ENCODE measurements at regions not wholly inside any gene's neighbourhood (a gene's known extent, or its start where the extent isn't known, plus 50 kb on each side); places are given as distances from the start of the nearest gene placed in this dataset.

GRCh38 chr7:117992635-117993376, 119.6 kb upstream of the CTTNBP2 start:
- no peaks in the 10 kb centered on the region for H3K27me3 Mint-ChIP-seq
- no peaks in the 10 kb centered on the region for H3K9me3 Mint-ChIP-seq
- ATAC-seq: no peak
- H3K36me3 Mint-ChIP-seq (ENCODE audit: low read depth): no peaks in the 10 kb centered on the region
- H3K4me1 Mint-ChIP-seq: no peaks in the 10 kb centered on the region
- H3K27ac Mint-ChIP-seq: no peak overlapping the region
- no peak for DNase-seq
- H3K4me3 Mint-ChIP-seq: no peak overlapping the region

- Mint-ChIP-seq H3K4me3 (no peak overlapping the region), H3K27ac (no peak overlapping the region), H3K9me3 (no peaks in the 10 kb centered on the region), H3K36me3 (ENCODE audit: low read depth) (no peaks in the 10 kb centered on the region), H3K4me1 (no peaks in the 10 kb centered on the region), H3K27me3 (no peaks in the 10 kb centered on the region)
- ATAC-seq (no peak), DNase-seq (peak; percentile 2)
These were observed 120.2 kb upstream of the CTTNBP2 start for GRCh38 chr7:117993377-117994003.

- Mint-ChIP-seq H3K4me3 (no peak overlapping the region), H3K27me3 (no peaks in the 10 kb centered on the region), H3K27ac (no peak overlapping the region), H3K4me1 (no peaks in the 10 kb centered on the region), H3K9me3 (no peaks in the 10 kb centered on the region), H3K36me3 (ENCODE audit: low read depth) (no peaks in the 10 kb centered on the region)
- no peak for DNase-seq
- no peak for ATAC-seq
These were observed 122.8 kb upstream of the CTTNBP2 start for GRCh38 chr7:117995850-117996650.

- H3K27me3 Mint-ChIP-seq: peaks cover 3% of the 10 kb centered on the region
- H3K4me1 Mint-ChIP-seq: no peaks in the 10 kb centered on the region
These were observed 124.9 kb upstream of the CTTNBP2 start for GRCh38 chr7:117997862-117998825.

DNA sequence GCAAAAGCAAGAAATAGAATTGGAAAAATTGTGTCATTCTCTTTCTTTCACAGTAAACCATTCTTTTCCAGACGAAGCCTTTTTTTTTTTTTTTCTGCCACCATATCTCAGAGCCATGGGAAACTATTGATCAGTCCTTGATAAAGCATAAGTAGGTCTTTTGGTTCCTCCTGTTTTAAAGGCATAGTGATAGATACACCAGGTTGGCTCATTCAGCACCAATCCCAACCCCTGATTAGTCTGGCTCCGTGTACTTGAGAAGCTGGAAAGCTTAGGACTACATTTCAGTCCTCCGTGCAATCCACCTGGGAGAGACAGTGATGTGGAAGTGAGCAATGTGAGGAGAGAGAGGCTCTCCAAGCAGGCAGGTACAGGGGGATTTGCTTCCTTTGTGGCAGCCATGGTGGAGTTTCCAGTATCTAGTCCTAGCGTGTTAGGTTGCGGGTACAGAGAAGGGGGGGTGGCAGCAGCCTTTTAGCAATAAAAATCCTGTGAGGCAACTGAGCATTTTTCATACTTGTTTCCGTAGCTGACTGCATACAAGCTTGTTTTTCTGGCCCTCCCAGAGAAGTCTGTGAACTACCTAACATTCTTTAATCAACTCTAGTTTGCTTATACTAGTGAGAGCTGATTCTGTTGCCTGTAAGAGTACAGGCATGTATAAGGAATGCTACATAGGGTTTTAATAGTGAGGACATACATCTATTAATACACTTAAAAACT, 127.4 kb upstream of the CTTNBP2 start:
- H3K9me3 Mint-ChIP-seq: no peaks in the 10 kb centered on the region
- no peaks in the 10 kb centered on the region for H3K36me3 Mint-ChIP-seq (ENCODE audit: low read depth)
- H3K4me1 Mint-ChIP-seq: no peaks in the 10 kb centered on the region
- DNase-seq (no peak), ATAC-seq (no peak)
- no peak overlapping the region for H3K27ac Mint-ChIP-seq
- H3K27me3 Mint-ChIP-seq: peaks cover 3% of the 10 kb centered on the region
- no peak overlapping the region for H3K4me3 Mint-ChIP-seq

More at GRCh38 chr7:117997862-117998825, 124.9 kb upstream of the CTTNBP2 start:
- ATAC-seq: no peak
- H3K4me3 Mint-ChIP-seq: no peak overlapping the region
- no peak for DNase-seq
- no peaks in the 10 kb centered on the region for H3K36me3 Mint-ChIP-seq (ENCODE audit: low read depth)
- no peaks in the 10 kb centered on the region for H3K9me3 Mint-ChIP-seq
- no peak overlapping the region for H3K27ac Mint-ChIP-seq

DNA sequence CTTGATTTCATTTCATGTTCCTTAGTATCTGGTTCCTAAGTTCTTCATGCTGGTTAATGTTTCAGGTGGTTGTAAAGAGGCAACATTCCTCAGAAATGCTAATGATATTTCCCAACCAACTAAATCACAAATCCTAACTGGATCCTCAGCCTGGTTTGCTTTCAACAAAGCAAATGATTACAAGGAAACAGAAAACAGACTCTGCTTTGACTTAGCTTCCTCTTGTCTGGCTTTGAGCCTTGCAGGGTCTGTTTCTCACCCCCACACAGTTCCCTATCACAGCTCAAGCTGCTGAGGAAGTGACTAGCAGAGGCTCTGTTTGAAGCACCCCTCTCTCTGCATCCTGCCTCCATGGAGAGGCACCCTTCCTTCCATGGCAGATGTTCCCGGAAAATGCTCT, 130.2 kb upstream of the CTTNBP2 start:
- DNase-seq (no peak), ATAC-seq (no peak)
- H3K4me1 Mint-ChIP-seq: no peaks in the 10 kb centered on the region
- H3K9me3 Mint-ChIP-seq: no peaks in the 10 kb centered on the region
- H3K27me3 Mint-ChIP-seq: peaks cover 3% of the 10 kb centered on the region
- H3K27ac Mint-ChIP-seq: no peak overlapping the region
- H3K4me3 Mint-ChIP-seq: no peak overlapping the region
- no peaks in the 10 kb centered on the region for H3K36me3 Mint-ChIP-seq (ENCODE audit: low read depth)

DNA sequence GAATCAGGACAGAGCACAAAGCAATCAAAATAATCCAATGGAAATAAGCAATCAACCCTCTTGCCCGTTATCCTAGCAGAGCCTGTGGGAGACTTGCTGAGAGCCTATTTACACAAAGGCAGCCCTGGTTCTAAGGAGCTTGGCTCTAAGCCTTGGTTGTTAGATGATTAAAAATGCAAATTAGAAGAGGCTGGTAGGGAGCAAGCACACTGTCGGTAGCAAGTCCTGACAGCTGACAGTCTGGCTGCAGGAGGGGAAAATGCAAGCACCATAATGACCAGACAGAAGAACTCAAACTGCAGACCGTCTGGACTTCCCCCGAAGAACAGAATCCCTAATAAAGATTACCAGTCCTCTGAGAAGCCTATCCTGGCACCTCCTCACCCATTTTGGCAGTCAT, 131.8 kb upstream of the CTTNBP2 start:
- Mint-ChIP-seq H3K4me3 (no peak overlapping the region), H3K9me3 (no peaks in the 10 kb centered on the region), H3K36me3 (ENCODE audit: low read depth) (no peaks in the 10 kb centered on the region), H3K27me3 (peaks cover 3% of the 10 kb centered on the region), H3K4me1 (no peaks in the 10 kb centered on the region), H3K27ac (no peak overlapping the region)
- DNase-seq (no peak), ATAC-seq (no peak)

DNA sequence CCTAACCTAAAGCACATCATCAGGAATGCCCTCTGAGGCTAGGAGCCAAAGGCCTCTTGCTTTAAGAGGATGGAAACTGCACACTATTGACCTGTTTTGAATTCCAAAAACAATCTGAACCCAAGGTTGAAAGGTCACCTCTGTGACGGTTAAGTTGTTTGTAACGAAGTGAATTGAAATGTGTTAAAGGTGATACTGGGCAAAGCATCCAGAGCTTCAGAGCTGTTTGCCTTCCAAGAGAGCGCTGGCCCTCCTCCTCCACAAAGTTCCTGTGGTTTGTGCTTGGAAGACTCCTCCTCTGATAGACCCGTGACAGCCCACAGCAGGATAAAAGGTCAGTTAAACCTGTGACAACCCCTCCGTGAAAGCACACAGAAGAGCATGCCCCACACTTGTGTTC, 133.7 kb upstream of the CTTNBP2 start:
- peaks cover 3% of the 10 kb centered on the region for H3K27me3 Mint-ChIP-seq
- no peaks in the 10 kb centered on the region for H3K9me3 Mint-ChIP-seq
- ATAC-seq: no peak
- no peak overlapping the region for H3K27ac Mint-ChIP-seq
- no peak overlapping the region for H3K4me3 Mint-ChIP-seq
- no peak for DNase-seq
- H3K36me3 Mint-ChIP-seq (ENCODE audit: low read depth): no peaks in the 10 kb centered on the region
- H3K4me1 Mint-ChIP-seq: no peaks in the 10 kb centered on the region

DNA sequence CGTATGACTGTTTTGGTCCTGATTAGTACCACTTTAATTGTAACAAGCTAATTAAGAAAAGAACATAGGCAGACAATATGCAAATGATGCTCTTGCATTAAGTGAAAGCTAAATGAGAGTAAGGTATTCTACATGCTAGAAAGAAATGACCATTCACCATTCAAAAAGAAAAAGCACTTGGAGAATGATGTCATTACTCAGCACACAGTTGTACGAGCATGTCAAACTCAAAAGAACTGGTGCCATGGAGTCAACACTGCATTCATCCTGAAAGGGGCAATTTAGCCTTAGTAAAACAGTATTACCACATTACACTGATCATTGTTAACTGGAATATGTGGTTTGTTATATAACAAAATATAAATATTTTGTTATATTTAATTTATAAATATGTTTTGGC, 136.2 kb upstream of the CTTNBP2 start:
- no peak for ATAC-seq
- Mint-ChIP-seq H3K36me3 (ENCODE audit: low read depth) (no peaks in the 10 kb centered on the region), H3K4me3 (no peak overlapping the region)

GRCh38 chr7:118011652-118012051, 138.4 kb upstream of the CTTNBP2 start:
- no peak for DNase-seq
- no peak for ATAC-seq
- Mint-ChIP-seq H3K4me3 (no peak overlapping the region), H3K36me3 (ENCODE audit: low read depth) (no peaks in the 10 kb centered on the region), H3K9me3 (no peaks in the 10 kb centered on the region), H3K27me3 (no peaks in the 10 kb centered on the region), H3K4me1 (no peaks in the 10 kb centered on the region), H3K27ac (no peak overlapping the region)

More for the DNA sequence above, 136.2 kb upstream of the CTTNBP2 start:
- Mint-ChIP-seq H3K4me1 (no peaks in the 10 kb centered on the region), H3K9me3 (no peaks in the 10 kb centered on the region), H3K27me3 (no peaks in the 10 kb centered on the region), H3K27ac (no peak overlapping the region)
- DNase-seq: no peak

DNA sequence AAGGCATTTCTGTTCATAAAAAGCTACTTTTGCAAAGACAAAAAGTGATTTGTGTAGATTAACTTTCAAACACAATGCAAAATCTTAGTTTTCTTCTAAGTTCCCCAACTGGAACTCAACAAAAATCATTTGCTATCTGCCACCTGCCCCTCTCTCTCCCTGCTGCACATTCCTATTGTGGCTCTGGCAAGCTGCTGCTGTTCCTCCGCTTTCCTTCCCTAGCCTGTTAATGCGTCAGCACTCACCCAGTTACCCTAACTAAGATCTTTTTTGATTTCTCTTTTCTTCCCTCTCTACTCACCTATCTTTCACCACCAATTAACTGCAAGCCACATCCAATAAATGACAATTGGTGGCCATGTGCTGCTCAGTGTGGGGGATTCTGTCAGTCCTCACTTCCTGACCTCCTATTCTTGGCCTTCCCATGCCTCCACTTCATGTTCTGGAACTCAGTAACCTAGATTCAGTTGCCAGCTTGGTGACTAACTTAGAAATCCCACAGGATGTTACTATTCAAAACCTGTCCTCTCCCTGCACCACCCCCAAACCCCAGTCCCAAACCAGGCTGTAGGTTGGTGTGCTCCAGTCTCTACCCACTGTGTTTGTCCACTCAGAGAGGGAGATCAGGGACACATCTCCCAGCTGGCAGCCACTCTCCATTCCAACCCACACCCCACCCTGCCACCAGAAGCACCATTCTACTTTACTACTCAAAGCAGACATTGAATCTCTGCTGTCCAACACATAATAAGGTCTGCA, 140.2 kb upstream of the CTTNBP2 start:
- Mint-ChIP-seq H3K36me3 (ENCODE audit: low read depth) (no peaks in the 10 kb centered on the region), H3K27ac (no peak overlapping the region), H3K4me3 (no peak overlapping the region), H3K9me3 (peaks cover 10% of the 10 kb centered on the region), H3K27me3 (no peaks in the 10 kb centered on the region), H3K4me1 (no peaks in the 10 kb centered on the region)
- DNase-seq (no peak), ATAC-seq (no peak)

GRCh38 chr7:118022546-118022945, 149.3 kb upstream of the CTTNBP2 start:
- Mint-ChIP-seq H3K9me3 (peaks cover 20% of the 10 kb centered on the region), H3K36me3 (ENCODE audit: low read depth) (no peaks in the 10 kb centered on the region), H3K4me1 (no peaks in the 10 kb centered on the region), H3K27ac (no peak overlapping the region), H3K27me3 (no peaks in the 10 kb centered on the region), H3K4me3 (no peak overlapping the region)
- DNase-seq: no peak
- ATAC-seq: no peak

- Mint-ChIP-seq H3K4me3 (no peak overlapping the region), H3K9me3 (no peaks in the 10 kb centered on the region), H3K36me3 (ENCODE audit: low read depth) (no peaks in the 10 kb centered on the region), H3K27me3 (no peaks in the 10 kb centered on the region), H3K27ac (no peak overlapping the region), H3K4me1 (no peaks in the 10 kb centered on the region)
- ATAC-seq (no peak), DNase-seq (no peak)
These were observed 153.6 kb upstream of the CTTNBP2 start for GRCh38 chr7:118026791-118027190.
